WTC11 (cell line): ENCODE measurements at regions not wholly inside any gene's neighbourhood (a gene's known extent, or its start where the extent isn't known, plus 50 kb on each side); places are given as distances from the start of the nearest gene placed in this dataset.

Experiments used
- ATAC-seq: fragments of 200-7000 bp; cut with Tn5 transposase; 2 replicates; pipeline ENCODE4 v1.10.0; 2021; ENCODE audit warnings: mild to moderate bottlenecking, moderate library complexity
- CTCF ChIA-PET: fragments of 300-600 bp; sonication (Branson Sonifier 250); formaldehyde crosslinking; loops from one replicate; lab custom pipeline; 2021; ENCODE audit warnings: antibody characterized with exemption; lab: Charles Lee
- POLR2A ChIA-PET: fragments of 350-600 bp; sonication (Branson Sonifier 250); formaldehyde crosslinking; loops from one replicate; lab custom pipeline; 2021; ENCODE audit warnings: antibody characterized with exemption; lab: Charles Lee
- DNase-seq: peaks from one replicate; pipeline ENCODE4 v3.0.0; 2021; ENCODE audit warnings: low spot score
- H3K27ac Mint-ChIP-seq: 2 replicates; pipeline ENCODE4 v1.8.0; 2021; ENCODE audit warnings: mixed read lengths
- H3K27me3 Mint-ChIP-seq: 2 replicates; pipeline ENCODE4 v1.8.0; 2021; ENCODE audit warnings: low read depth, mild to moderate bottlenecking, moderate library complexity, mixed read lengths
- H3K36me3 Mint-ChIP-seq: 2 replicates; pipeline ENCODE4 v1.8.0; 2021; ENCODE audit warnings: mixed read lengths
- H3K4me1 Mint-ChIP-seq: 2 replicates; pipeline ENCODE4 v1.8.0; 2022; ENCODE audit warnings: mixed read lengths
- H3K4me3 Mint-ChIP-seq: 2 replicates; pipeline ENCODE4 v1.8.0; 2021; ENCODE audit warnings: mild to moderate bottlenecking, moderate library complexity, mixed read lengths
- H3K9me3 Mint-ChIP-seq: 2 replicates; pipeline ENCODE4 v1.8.0; 2021; ENCODE audit warnings: mixed read lengths
- ATF6 ChIP-seq: sonication (generic); formaldehyde crosslinking; IDR thresholded peaks from 2 replicates; pipeline ENCODE4 v1.8.1; 2023; ENCODE audit warnings: mild to moderate bottlenecking, missing genetic modification reagents
- CREB1 ChIP-seq: sonication (generic); formaldehyde crosslinking; IDR thresholded peaks from 2 replicates; pipeline ENCODE4 v1.8.0; 2023; ENCODE audit warnings: mild to moderate bottlenecking, missing genetic modification reagents
- E2F4 ChIP-seq: sonication (generic); formaldehyde crosslinking; IDR thresholded peaks from 2 replicates; pipeline ENCODE4 v1.8.1; 2022; ENCODE audit warnings: low read depth, mild to moderate bottlenecking, moderate library complexity, missing genetic modification reagents, borderline replicate concordance
- ELF4 ChIP-seq: sonication (generic); formaldehyde crosslinking; IDR thresholded peaks from 2 replicates; pipeline ENCODE4 v1.8.1; 2022; ENCODE audit warnings: low read depth, mild to moderate bottlenecking, moderate library complexity, missing genetic modification reagents
- ERG ChIP-seq: fragments of 250-450 bp; sonication (Bioruptor Pico); IDR thresholded peaks from 2 replicates; pipeline ENCODE4 v1.8.0; 2021; ENCODE audit warnings: mild to moderate bottlenecking
- ESRRA ChIP-seq: sonication (generic); formaldehyde crosslinking; IDR thresholded peaks from 2 replicates; pipeline ENCODE4 v1.8.1; 2022; ENCODE audit warnings: mild to moderate bottlenecking, missing genetic modification reagents, borderline replicate concordance
- GABPB1 ChIP-seq: sonication (generic); formaldehyde crosslinking; IDR thresholded peaks from 2 replicates; pipeline ENCODE4 v1.8.1; 2023; ENCODE audit warnings: mild to moderate bottlenecking, missing genetic modification reagents
- JUN ChIP-seq: sonication (generic); formaldehyde crosslinking; IDR thresholded peaks from 2 replicates; pipeline ENCODE4 v1.8.0; 2023; ENCODE audit warnings: mild to moderate bottlenecking, missing genetic modification reagents
- MLX ChIP-seq: sonication (generic); formaldehyde crosslinking; IDR thresholded peaks from 2 replicates; pipeline ENCODE4 v1.8.1; 2023; ENCODE audit warnings: mild to moderate bottlenecking, missing genetic modification reagents, moderate library complexity
- MYBL2 ChIP-seq: sonication (generic); formaldehyde crosslinking; IDR thresholded peaks from 2 replicates; pipeline ENCODE4 v1.8.1; 2023; ENCODE audit warnings: mild to moderate bottlenecking, moderate library complexity, missing genetic modification reagents
- NFE2L1 ChIP-seq: sonication (generic); formaldehyde crosslinking; IDR thresholded peaks from 2 replicates; pipeline ENCODE4 v1.8.1; 2023; ENCODE audit warnings: missing genetic modification reagents
- PREB ChIP-seq: sonication (generic); formaldehyde crosslinking; IDR thresholded peaks from 2 replicates; pipeline ENCODE4 v1.8.1; 2022; ENCODE audit warnings: mild to moderate bottlenecking, missing genetic modification reagents, moderate library complexity, borderline replicate concordance
- TEAD1 ChIP-seq: sonication (generic); formaldehyde crosslinking; IDR thresholded peaks from 2 replicates; pipeline ENCODE4 v1.8.0; 2022; ENCODE audit warnings: mild to moderate bottlenecking, missing genetic modification reagents
- TP53 ChIP-seq: sonication (generic); formaldehyde crosslinking; IDR thresholded peaks from 2 replicates; pipeline ENCODE4 v1.8.1; 2023; ENCODE audit warnings: mild to moderate bottlenecking, missing genetic modification reagents
- ZNF219 ChIP-seq: sonication (generic); formaldehyde crosslinking; IDR thresholded peaks from 2 replicates; pipeline ENCODE4 v1.8.0; 2023; ENCODE audit warnings: missing genetic modification reagents, mild to moderate bottlenecking, borderline replicate concordance
- ZNF416 ChIP-seq: fragments of 250-450 bp; sonication (Bioruptor Pico); IDR thresholded peaks from 2 replicates; pipeline ENCODE4 v1.9.0; 2021; ENCODE audit warnings: mild to moderate bottlenecking, inconsistent platforms
- ZNF512 ChIP-seq: sonication (generic); formaldehyde crosslinking; IDR thresholded peaks from 2 replicates; pipeline ENCODE4 v1.8.1; 2022; ENCODE audit warnings: missing genetic modification reagents, borderline replicate concordance
- ZNF532 ChIP-seq: fragments of 250-450 bp; sonication (Bioruptor Pico); IDR thresholded peaks from 2 replicates; pipeline ENCODE4 v1.9.0; 2021; ENCODE audit warnings: mild to moderate bottlenecking, borderline replicate concordance
- ZNF671 ChIP-seq: fragments of 250-450 bp; sonication (Bioruptor Pico); IDR thresholded peaks from 2 replicates; pipeline ENCODE4 v1.8.0; 2021; ENCODE audit warnings: mild to moderate bottlenecking
- ZSCAN18 ChIP-seq: fragments of 250-450 bp; sonication (Bioruptor Pico); IDR thresholded peaks from 2 replicates; pipeline ENCODE4 v2.1.2; 2022; ENCODE audit warnings: mild to moderate bottlenecking, moderate library complexity

GRCh38 chr14:53871951-53872350 is 84.7 kb downstream of the BMP4 start (continued):
- no peak for TF ChIP-seq ZNF512
- TF ChIP-seq, all 79 proteins: peak for 0

- Mint-ChIP-seq H3K4me1 (no peaks in the 10 kb centered on the region), H3K4me3 (no peak overlapping the region), H3K27ac (no peak overlapping the region), H3K27me3 (no peaks in the 10 kb centered on the region), H3K9me3 (peaks cover 7% of the 10 kb centered on the region; the same call in 1 of the 2 replicates), H3K36me3 (no peaks in the 10 kb centered on the region)
- ATAC-seq (no peak), DNase-seq (no peak)
- ChIA-PET POLR2A (no interaction called here), CTCF (interaction anchor here (0.7 kb wide), 1 partner anchor 331 kb away, joined by 3 read pairs; no protein-coding TSS in a partner anchor)
- TF ChIP-seq ZSCAN18 (CRISPR knock-in tag) (no peak), TP53 (CRISPR knock-in tag) (no peak), TEAD1 (CRISPR knock-in tag) (no peak), GABPB1 (CRISPR knock-in tag) (no peak), MLX (CRISPR knock-in tag) (no peak), CREB1 (CRISPR knock-in tag) (no peak), ELF4 (CRISPR knock-in tag) (no peak), NFE2L1 (CRISPR knock-in tag) (no peak), ZNF219 (CRISPR knock-in tag) (no peak), E2F4 (CRISPR knock-in tag) (no peak), JUN (CRISPR knock-in tag) (no peak), ATF6 (CRISPR knock-in tag) (no peak), ESRRA (CRISPR knock-in tag) (no peak)
These were observed 85.6 kb downstream of the BMP4 start for GRCh38 chr14:53871011-53871410.

- no peak overlapping the region for H3K4me3 Mint-ChIP-seq
- no peak for DNase-seq
- CTCF ChIA-PET, result interaction anchor here (0.7 kb wide), 1 partner anchor 460 kb away, joined by 3 read pairs; no protein-coding TSS in a partner anchor
- no peak for ATAC-seq
- H3K9me3 Mint-ChIP-seq, result peaks cover 7% of the 10 kb centered on the region; the same call in 1 of the 2 replicates
- H3K27me3 Mint-ChIP-seq, result no peaks in the 10 kb centered on the region
- POLR2A ChIA-PET, result no interaction called here
- no peaks in the 10 kb centered on the region for H3K36me3 Mint-ChIP-seq
- H3K4me1 Mint-ChIP-seq, result no peaks in the 10 kb centered on the region
- no peak overlapping the region for H3K27ac Mint-ChIP-seq
- TF ChIP-seq ZNF416 (CRISPR knock-in tag) (no peak), PREB (CRISPR knock-in tag) (no peak), MYBL2 (CRISPR knock-in tag) (no peak), ZNF671 (CRISPR knock-in tag) (no peak), ERG (CRISPR knock-in tag) (no peak), ZNF532 (no peak), CREB1 (CRISPR knock-in tag) (no peak)
These were observed 90.9 kb downstream of the BMP4 start for GRCh38 chr14:53865711-53866110.
